OCI-LY7 (cell line): ENCODE measurements at regions not wholly inside any gene's neighbourhood (a gene's known extent, or its start where the extent isn't known, plus 50 kb on each side); places are given as distances from the start of the nearest gene placed in this dataset.

Experiments
- CTCF ChIP-seq: fragments of 200-600 bp; sonication (generic); conservative IDR thresholded peaks from 2 replicates; pipeline ENCODE4 v1.5.1; 2014; ENCODE audit warnings: mild to moderate bottlenecking, antibody characterized with exemption, low read length, moderate library complexity, mixed read lengths
- EZH2phosphoT487 ChIP-seq: fragments of 200-600 bp; sonication (generic); IDR thresholded peaks from 2 replicates; pipeline ENCODE4 v1.6.1; 2018; ENCODE audit warnings: low read depth, borderline replicate concordance, mild to moderate bottlenecking, mixed run types, antibody characterized with exemption, low read length, moderate library complexity, mixed read lengths

GRCh38 chr12:87897662-87898061 is 131.5 kb downstream of the C12orf50 start:
- TF ChIP-seq CTCF (no peak), EZH2phosphoT487 (no peak)
